ENCODE measurements at regions not wholly inside any gene's neighbourhood (a gene's known extent, or its start where the extent isn't known, plus 50 kb on each side); places are given as distances from the start of the nearest gene placed in this dataset.

- TF ChIP-seq POLR2A (IDR thresholded peaks at IDR 0.05) (no peak), CTCF (IDR thresholded peaks at IDR 0.05 in 4 of 5, conservative IDR thresholded peaks at IDR 0.05 in 1 of 5) (no peak)
Observed at GRCh38 chr4:170278460-170278859, 188.7 kb upstream of the AADAT start.

Measured in gastrocnemius medialis (tissue), 4 donors.